ENCODE measurements at regions not wholly inside any gene's neighbourhood (a gene's known extent, or its start where the extent isn't known, plus 50 kb on each side); places are given as distances from the start of the nearest gene placed in this dataset.
A peak's percentile ranks its signal among the peaks of the same experiment; 100 is the strongest.

- DNase-seq (ENCODE audit: low read depth), result no peak
These were observed 220.6 kb downstream of the C9orf50 start for GRCh38 chr9:129400001-129400970.

- DNase-seq (ENCODE audit: low read depth), result no peak
These were observed 221.3 kb downstream of the C9orf50 start for GRCh38 chr9:129399634-129399990.

- no peak for DNase-seq (ENCODE audit: low read depth)
These were observed 221.0 kb upstream of the IER5L start for GRCh38 chr9:129398961-129399633.

- DNase-seq (ENCODE audit: low read depth), result no peak
These were observed 220.3 kb upstream of the IER5L start for GRCh38 chr9:129398101-129398960.

- no peak for DNase-seq (ENCODE audit: low read depth)
These were observed 219.3 kb upstream of the IER5L start for GRCh38 chr9:129397335-129397734.

- no peak for DNase-seq (ENCODE audit: low read depth)
These were observed 218.3 kb upstream of the IER5L start for GRCh38 chr9:129396365-129396708.

GRCh38 chr9:129395633-129396364 is 217.7 kb upstream of the IER5L start:
- no peak for DNase-seq (ENCODE audit: low read depth)

- DNase-seq (ENCODE audit: low read depth), result no peak
These were observed 216.8 kb upstream of the IER5L start for GRCh38 chr9:129394886-129395279.

GRCh38 chr9:129394061-129394885 is 216.2 kb upstream of the IER5L start:
- no peak for DNase-seq (ENCODE audit: low read depth)

GRCh38 chr9:129393064-129393463 is 215.0 kb upstream of the IER5L start:
- DNase-seq (ENCODE audit: low read depth), result no peak

GRCh38 chr9:129392093-129392541 is 214.1 kb upstream of the IER5L start:
- DNase-seq (ENCODE audit: low read depth), result no peak

GRCh38 chr9:129391221-129391661 is 213.2 kb upstream of the IER5L start:
- no peak for DNase-seq (ENCODE audit: low read depth)

- no peak for DNase-seq (ENCODE audit: low read depth)
These were observed 212.5 kb upstream of the IER5L start for GRCh38 chr9:129390541-129390940.

GRCh38 chr9:129387822-129388221 is 209.8 kb upstream of the IER5L start:
- no peak for DNase-seq (ENCODE audit: low read depth)

- no peak for DNase-seq (ENCODE audit: low read depth)
These were observed 208.7 kb upstream of the IER5L start for GRCh38 chr9:129386812-129387177.

- no peak for DNase-seq (ENCODE audit: low read depth)
These were observed 207.3 kb upstream of the IER5L start for GRCh38 chr9:129385211-129385934.

- no peak for DNase-seq (ENCODE audit: low read depth)
These were observed 206.6 kb upstream of the IER5L start for GRCh38 chr9:129384491-129385210.

- DNase-seq (ENCODE audit: low read depth), result peak; percentile 56
These were observed 205.8 kb upstream of the IER5L start for GRCh38 chr9:129383561-129384490.

Measured in activated T-helper 1 cell treated with Interleukin-2 at 50 U/mL for 16 hours (primary cell).